Activated CD4-positive, CD25-positive, alpha-beta regulatory T cell (primary cell): ENCODE measurements at regions not wholly inside any gene's neighbourhood (a gene's known extent, or its start where the extent isn't known, plus 50 kb on each side); places are given as distances from the start of the nearest gene placed in this dataset.
"Not testable (repeated sequence)": the region's sequence is repeated elsewhere in the genome, so short reads cannot be mapped to it uniquely, and the experiment has no call there.

ENCODE experiments used
- DNase-seq, 4 experiments: peaks; one replicate each; lab custom pipeline; 2025; lab: John Stamatoyannopoulos, UW

GRCh38 chr10:11691319-11691755 is 50.8 kb upstream of the ECHDC3 start:
- no peak for DNase-seq

- no peak for DNase-seq
Observed at GRCh38 chr10:11689945-11690736, 52.0 kb upstream of the ECHDC3 start.

GRCh38 chr10:11688448-11688795 is 53.8 kb upstream of the ECHDC3 start:
- not testable (repeated sequence) for DNase-seq

- no peak for DNase-seq
Observed at GRCh38 chr10:11687779-11688447, 54.3 kb upstream of the ECHDC3 start.

GRCh38 chr10:11687357-11687771 is 54.8 kb upstream of the ECHDC3 start:
- DNase-seq, result no peak

GRCh38 chr10:11685787-11686218 is 56.4 kb upstream of the ECHDC3 start:
- peak in 2 of 4 experiments; percentile 5 to 9 for DNase-seq

GRCh38 chr10:11684717-11685645 is 57.2 kb upstream of the ECHDC3 start:
- DNase-seq, result peak in 3 of 4 experiments; percentile 15 to 44 (median 19)

GRCh38 chr10:11684341-11684716 is 57.9 kb upstream of the ECHDC3 start:
- DNase-seq, result not testable (repeated sequence)

GRCh38 chr10:11683529-11684320 is 58.5 kb upstream of the ECHDC3 start:
- no peak for DNase-seq

GRCh38 chr10:11682851-11683250 is 59.3 kb upstream of the ECHDC3 start:
- no peak for DNase-seq

GRCh38 chr10:11682267-11682683 is 59.9 kb upstream of the ECHDC3 start:
- no peak for DNase-seq

- no peak for DNase-seq
Observed at GRCh38 chr10:11680496-11680895, 61.7 kb upstream of the ECHDC3 start.

GRCh38 chr10:11679946-11680345 is 62.2 kb upstream of the ECHDC3 start:
- no peak for DNase-seq

GRCh38 chr10:11678074-11678793 is 63.9 kb upstream of the ECHDC3 start:
- no peak for DNase-seq

- no peak for DNase-seq
Observed at GRCh38 chr10:11677480-11677879, 64.7 kb upstream of the ECHDC3 start.

- no peak for DNase-seq
Observed at GRCh38 chr10:11673346-11674280, 62.2 kb upstream of the USP6NL start.

GRCh38 chr10:11672836-11673235 is 61.4 kb upstream of the USP6NL start:
- no peak for DNase-seq

GRCh38 chr10:11670381-11670780 is 58.9 kb upstream of the USP6NL start:
- no peak for DNase-seq

GRCh38 chr10:11668847-11669610 is 57.6 kb upstream of the USP6NL start:
- DNase-seq, result no peak
